HG02798 (cell line): ENCODE measurements at regions not wholly inside any gene's neighbourhood (a gene's known extent, or its start where the extent isn't known, plus 50 kb on each side); places are given as distances from the start of the nearest gene placed in this dataset.
"Not testable (repeated sequence)": the region's sequence is repeated elsewhere in the genome, so short reads cannot be mapped to it uniquely, and the experiment has no call there.

Experiments used
- ATAC-seq: cut with Tn5 transposase; IDR thresholded peaks from one replicate; pipeline ENCODE4 v1.9.1; 2021; ENCODE audit warnings: mild to moderate bottlenecking; ENCODE audit not compliant: unreplicated experiment, poor library complexity

DNA sequence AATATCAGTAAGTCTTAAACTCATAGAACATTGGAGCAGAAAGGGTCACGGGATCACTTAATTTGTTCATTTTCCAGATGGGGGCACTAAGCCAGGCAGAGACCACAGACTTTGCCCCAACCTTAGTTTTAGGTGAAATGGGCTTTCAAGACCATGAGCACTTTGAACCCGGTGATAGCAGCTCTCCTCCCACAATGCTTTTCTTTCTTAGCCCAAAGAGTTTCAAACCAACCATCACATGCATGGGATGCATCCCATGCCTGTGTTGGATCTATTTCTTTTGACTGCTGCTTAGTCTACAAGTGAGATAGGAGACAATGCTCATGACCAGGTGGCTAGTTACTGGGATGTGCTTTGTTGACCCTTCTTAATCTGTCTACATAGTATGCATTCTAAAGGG lies 240.6 kb downstream of the NUF2 start:
- ATAC-seq: no peak

DNA sequence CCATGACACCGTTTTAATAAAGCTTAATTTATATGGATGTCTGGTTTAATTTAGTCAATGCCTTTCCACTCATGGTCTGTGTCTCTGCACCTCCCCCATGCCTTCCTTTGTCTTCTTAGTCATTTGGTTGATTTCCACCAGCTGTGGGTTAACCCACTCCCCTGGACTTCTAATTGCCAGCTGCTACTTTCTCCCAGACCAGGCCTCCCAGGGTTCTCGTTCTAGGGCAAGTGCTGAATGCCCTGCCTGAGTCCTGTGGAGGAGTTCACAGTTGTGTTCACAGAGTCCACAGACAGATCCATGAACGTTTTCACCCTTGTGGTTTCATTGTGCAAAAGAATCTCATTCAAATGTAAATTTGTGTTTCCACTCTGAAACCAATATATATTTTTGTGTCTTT lies 243.4 kb downstream of the NUF2 start:
- no peak for ATAC-seq

- no peak for ATAC-seq
These were observed 248.3 kb downstream of the NUF2 start for GRCh38 chr1:163570071-163570470.

- ATAC-seq: no peak
These were observed 250.2 kb downstream of the NUF2 start for GRCh38 chr1:163571950-163572349.

GRCh38 chr1:163574119-163574518 lies 252.4 kb downstream of the NUF2 start:
- ATAC-seq: no peak

DNA sequence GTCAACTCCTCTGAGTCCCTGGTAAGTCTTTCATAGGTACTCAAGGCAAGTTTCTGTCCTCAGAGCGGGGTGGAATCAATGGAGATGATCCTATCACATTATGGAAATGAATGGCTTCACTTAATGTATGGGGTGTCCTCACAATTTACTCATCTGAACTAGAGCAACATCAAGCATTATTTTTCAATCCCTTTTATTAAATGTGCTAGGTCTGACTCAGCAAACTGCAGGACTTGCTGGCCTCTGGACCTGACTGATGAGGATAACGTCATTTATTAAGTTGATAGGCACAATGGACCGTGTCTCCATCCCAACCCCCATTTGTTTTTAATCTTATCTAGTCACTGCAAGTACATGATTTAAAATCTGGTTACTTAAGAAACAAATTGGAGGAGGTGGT lies 259.2 kb downstream of the NUF2 start:
- ATAC-seq: no peak

- no peak for ATAC-seq
These were observed 262.0 kb downstream of the NUF2 start for GRCh38 chr1:163583661-163584181.

DNA sequence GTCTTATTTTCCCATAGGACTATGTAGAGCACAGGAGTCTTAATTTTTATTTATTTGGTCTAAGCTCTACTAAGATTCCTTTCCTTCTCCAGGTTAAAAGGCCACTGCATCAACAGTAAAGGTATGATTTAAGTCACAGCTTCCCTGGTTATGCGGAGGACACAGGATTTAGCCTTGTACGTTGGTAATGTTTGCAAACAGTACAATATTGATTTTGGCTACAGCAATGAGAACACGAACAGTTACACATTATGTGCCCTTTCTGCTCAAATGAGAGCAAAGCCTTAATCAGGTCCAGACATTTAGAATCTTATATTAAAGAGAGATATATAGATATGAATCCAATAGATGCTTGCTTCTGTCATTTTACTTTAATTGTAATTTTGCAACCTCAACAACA lies 264.0 kb downstream of the NUF2 start:
- no peak for ATAC-seq

DNA sequence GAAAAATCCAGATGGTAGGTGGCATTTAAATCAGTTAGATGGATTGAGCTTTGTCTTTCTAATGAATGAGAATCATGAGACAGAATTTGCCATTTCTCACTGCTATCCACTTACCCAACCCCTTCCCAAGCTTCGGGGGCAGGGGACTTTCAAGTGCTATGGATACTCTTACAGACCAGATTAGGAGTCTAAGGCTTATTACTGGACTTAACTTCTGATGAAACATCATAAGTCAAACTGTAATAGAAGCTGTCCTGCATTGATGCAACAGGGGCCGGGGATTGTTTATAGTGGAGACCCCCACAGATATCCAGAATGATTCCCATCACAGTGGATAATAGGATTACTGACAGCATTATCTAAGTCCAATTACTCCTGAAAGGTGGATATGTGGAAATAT lies 267.0 kb downstream of the NUF2 start:
- ATAC-seq: no peak

DNA sequence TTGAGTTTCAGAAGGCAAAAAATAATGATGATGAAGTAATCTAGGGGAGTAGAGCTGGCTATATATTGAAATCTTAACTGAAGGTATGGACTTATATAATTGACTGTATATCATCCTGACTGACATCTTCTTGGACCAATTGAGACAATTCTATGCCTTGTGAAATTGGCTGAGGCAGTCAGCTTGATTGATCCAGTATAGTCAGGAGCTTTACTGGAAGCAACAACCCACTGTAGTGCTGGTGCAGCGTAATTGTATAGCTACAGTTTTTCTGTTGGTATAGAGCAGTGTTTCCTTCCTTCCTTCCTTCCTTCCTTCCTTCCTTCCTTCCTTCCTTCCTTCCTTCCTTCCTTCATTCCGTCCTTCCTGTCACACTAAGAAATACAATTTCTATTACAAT lies 268.0 kb downstream of the NUF2 start:
- ATAC-seq: no peak

DNA sequence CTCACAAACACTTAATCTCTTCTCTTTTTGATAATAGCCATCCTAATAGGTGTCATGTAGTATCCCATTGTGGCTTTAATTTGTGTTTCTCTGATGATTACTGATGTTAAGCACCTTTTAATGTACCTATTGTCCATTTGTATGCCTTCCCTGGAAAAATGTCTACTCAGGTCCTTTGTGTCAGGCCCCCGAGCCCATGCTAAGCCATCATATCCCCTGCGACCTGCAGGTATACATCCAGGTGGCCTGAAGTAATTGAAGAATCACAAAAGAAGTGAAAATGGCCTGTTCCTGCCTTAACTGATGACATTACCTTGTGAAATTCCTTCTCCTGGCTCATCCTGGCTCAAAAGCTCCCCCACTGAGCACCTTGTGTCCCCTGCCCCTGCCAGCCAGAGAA lies 269.4 kb downstream of the NUF2 start:
- not testable (repeated sequence) for ATAC-seq

DNA sequence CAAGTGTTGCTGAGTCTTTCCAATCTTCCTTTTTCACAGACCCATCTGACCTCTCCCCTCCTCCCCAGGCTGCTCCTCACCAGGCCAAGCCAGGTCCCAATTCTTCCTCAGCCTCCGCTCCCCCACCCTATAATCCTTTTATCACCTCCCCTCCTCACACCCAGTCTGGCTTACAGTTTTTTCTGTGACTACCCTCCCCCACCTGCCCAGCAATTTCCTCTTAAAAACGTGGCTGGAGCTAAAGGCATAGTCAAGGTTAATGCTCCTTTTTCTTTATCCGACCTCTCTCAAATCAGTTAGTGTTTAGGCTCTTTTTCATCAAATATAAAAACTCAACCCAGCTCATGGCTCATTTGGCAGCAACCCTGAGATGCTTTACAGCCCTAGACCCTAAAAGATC lies 270.9 kb downstream of the NUF2 start:
- not testable (repeated sequence) for ATAC-seq

DNA sequence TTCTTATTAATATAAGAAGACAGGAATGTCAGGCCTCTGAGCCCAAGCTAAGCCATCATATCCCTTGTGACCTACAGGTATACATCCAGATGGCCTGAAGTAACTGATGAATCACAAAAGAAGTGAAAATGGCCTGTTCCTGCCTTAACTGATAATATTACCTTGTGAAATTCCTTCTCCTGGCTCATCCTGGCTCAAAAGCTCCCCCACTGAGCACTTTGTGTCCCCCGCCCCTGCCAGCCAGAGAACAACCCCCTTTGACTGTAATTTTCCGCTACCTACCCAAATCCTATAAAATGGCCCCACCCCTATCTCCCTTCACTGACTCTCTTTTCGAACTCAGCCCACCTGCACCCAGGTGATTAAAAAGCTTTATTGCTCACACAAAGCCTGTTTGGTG lies 274.4 kb downstream of the NUF2 start:
- ATAC-seq: not testable (repeated sequence)

- ATAC-seq: no peak
These were observed 274.9 kb downstream of the NUF2 start for GRCh38 chr1:163596541-163597258.

DNA sequence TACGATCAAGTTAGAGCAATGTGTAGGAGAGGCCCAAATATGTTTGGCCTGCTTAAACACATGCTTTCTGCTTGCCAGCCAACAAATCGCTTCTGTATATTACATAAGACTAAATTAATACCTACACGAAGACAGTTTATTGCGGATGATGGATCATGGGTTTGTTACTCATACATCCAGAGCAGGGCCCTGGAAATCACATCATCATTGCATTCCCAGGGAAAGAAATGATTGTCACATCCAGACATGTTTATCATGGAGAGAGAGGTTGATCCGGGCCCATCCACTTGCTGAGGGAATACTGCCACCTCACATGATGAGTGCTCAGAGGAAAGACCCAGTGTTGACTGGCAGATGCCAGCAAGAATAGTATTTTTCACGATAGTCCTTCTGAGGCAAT lies 282.6 kb downstream of the NUF2 start:
- ATAC-seq: no peak

DNA sequence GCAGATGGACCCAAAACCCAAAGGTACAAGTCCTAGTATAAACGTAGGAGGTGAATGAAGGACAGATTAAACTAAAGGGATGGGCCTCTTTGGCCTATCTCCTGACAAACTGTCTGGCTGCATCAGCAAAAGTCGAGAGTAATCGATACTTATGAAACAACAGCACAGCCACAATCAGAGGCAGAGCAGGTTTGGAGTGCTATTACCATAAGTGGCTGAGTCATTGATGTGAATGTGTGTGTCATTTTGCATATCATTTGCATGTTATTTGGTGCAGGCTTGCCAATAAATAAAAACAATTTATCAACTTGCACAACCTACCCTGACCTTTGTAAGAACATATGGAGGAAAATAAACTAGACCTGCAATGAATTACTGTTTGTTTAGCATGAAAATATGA lies 283.1 kb downstream of the NUF2 start:
- ATAC-seq: no peak

DNA sequence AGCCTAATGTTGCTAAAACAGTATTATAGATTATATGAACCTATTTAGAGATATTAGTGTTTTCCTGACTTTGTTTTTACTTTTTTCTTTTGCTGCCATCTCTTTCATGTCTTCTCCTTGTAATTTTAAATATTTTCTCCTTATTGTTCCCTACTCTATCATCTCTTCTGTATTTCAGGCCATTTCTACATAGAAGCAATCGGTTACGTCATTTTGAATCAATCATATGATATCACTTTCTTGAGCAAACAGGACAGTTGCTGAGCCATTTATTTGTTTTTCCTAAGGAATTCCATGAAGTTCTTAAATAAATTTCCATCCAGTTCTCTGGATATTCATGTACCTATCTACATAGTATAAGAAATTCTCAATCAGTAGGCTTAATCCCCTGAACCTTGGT lies 287.2 kb downstream of the NUF2 start:
- no peak for ATAC-seq

GRCh38 chr1:163609858-163610257 lies 288.1 kb downstream of the NUF2 start:
- no peak for ATAC-seq

- no peak for ATAC-seq
These were observed 288.7 kb downstream of the NUF2 start for GRCh38 chr1:163610486-163610885.

- ATAC-seq: no peak
These were observed 292.6 kb downstream of the NUF2 start for GRCh38 chr1:163614361-163614760.

DNA sequence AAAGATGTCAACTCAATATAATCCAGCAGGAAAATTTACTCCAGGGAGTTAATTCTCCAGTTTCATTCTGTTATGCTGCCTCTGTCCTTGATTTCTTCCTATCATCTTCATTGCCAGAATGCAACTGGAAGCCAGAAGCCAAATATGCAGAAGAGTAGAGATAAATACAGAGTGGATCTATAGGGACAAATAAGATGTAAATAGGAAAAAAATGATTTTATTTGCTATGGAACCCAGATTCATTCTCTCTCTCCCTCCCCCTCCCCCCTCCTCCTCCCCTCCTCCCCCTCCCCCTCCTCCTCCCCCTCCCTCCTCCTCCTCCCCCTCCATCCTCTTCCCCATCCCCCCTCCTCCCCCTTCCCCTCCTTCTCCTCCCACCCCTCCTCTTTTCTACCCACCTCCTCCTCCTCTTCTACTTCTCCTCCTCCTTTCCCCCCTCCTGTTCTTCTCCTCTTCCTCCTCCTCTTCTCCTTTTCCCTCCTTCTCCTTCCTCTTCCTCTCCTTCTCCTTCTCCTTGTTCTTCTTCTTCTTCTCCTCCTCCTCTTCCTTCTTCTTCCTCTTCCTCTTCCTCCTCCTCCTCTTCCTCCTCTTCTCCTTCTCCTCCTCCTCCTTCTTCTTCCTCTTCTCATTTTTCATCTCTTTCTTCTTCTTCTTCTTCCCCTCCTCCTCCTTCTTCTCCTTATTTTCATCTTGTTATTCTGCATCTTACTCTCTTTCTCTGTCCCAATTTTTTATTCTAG lies 306.4 kb downstream of the NUF2 start:
- no peak for ATAC-seq

GRCh38 chr1:163632269-163632668 lies 310.5 kb downstream of the NUF2 start:
- ATAC-seq: no peak
